ENCODE measurements at regions not wholly inside any gene's neighbourhood (a gene's known extent, or its start where the extent isn't known, plus 50 kb on each side); places are given as distances from the start of the nearest gene placed in this dataset.

DNA sequence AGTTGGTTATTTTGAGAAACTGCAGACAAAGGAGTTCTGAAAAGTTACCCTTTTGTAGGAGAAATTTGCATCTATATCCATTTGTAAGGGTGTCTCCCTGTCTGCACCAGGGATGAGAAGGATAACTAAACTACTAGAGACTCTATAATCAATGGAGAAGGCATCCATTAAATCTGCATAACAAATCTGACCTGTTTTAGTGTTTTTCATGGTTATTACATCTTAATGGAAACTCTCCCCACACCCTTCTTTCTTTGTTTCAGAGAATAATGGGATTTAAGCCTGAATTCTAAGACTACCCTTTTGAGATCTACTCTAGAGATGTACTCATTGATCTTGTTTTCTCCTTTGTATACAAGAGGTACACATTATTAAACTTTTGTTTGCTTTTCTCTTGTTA, 82.0 kb upstream of the DAZL start:
- TF ChIP-seq, protein P1, sequence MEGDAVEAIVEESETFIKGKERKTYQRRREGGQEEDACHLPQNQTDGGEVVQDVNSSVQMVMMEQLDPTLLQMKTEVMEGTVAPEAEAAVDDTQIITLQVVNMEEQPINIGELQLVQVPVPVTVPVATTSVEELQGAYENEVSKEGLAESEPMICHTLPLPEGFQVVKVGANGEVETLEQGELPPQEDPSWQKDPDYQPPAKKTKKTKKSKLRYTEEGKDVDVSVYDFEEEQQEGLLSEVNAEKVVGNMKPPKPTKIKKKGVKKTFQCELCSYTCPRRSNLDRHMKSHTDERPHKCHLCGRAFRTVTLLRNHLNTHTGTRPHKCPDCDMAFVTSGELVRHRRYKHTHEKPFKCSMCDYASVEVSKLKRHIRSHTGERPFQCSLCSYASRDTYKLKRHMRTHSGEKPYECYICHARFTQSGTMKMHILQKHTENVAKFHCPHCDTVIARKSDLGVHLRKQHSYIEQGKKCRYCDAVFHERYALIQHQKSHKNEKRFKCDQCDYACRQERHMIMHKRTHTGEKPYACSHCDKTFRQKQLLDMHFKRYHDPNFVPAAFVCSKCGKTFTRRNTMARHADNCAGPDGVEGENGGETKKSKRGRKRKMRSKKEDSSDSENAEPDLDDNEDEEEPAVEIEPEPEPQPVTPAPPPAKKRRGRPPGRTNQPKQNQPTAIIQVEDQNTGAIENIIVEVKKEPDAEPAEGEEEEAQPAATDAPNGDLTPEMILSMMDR (IDR thresholded peaks at IDR 0.05), result no peak
- TF ChIP-seq EP300 (IDR thresholded peaks at IDR 0.05) (no peak), POLR2AphosphoS5 (IDR thresholded peaks at IDR 0.05) (no peak)
